Upper lobe of left lung (tissue), 4 donors: ENCODE measurements at regions not wholly inside any gene's neighbourhood (a gene's known extent, or its start where the extent isn't known, plus 50 kb on each side); places are given as distances from the start of the nearest gene placed in this dataset.

Source experiments
- CTCF ChIP-seq, 6 experiments: fragments of 450-650 bp in 4 of 6; fragments of 200-600 bp in 2 of 6; sonication (generic) in 2 of 6; IDR thresholded peaks; one replicate each; pipeline ENCODE4 v1.5.1; 2016 to 2019; ENCODE audit warnings: antibody characterized with exemption in 6 of 6
- POLR2A ChIP-seq, 4 donors: fragments of 450-650 bp; IDR thresholded peaks; one replicate each; pipeline ENCODE4 v1.5.1; 2016 to 2017; ENCODE audit warnings: antibody characterized with exemption in 4 of 4, mild to moderate bottlenecking in 2 of 4

- no peak for TF ChIP-seq CTCF (IDR thresholded peaks at IDR 0.05)
- TF ChIP-seq POLR2A (IDR thresholded peaks at IDR 0.05): no peak
These were observed 471.7 kb upstream of the CDH7 start for GRCh38 chr18:65278939-65279667.
